Stomach (tissue), 4 donors: ENCODE measurements at regions not wholly inside any gene's neighbourhood (a gene's known extent, or its start where the extent isn't known, plus 50 kb on each side); places are given as distances from the start of the nearest gene placed in this dataset.

ENCODE experiments used
- CTCF ChIP-seq, 7 experiments: fragments of 450-650 bp in 4 of 7; fragments of 200-600 bp in 3 of 7; sonication (generic) in 3 of 7; IDR thresholded peaks; one replicate each; pipeline ENCODE4 v1.5.1; 2016 to 2019; ENCODE audit warnings: antibody characterized with exemption in 7 of 7, control low read depth in 2 of 7, mild to moderate bottlenecking in 1 of 7
- EP300 ChIP-seq: sonication (generic); formaldehyde crosslinking; IDR thresholded peaks from one replicate; pipeline ENCODE4 v1.6.1; 2017; ENCODE audit warnings: antibody characterized with exemption
- POLR2A ChIP-seq, 4 donors: fragments of 450-650 bp; IDR thresholded peaks; one replicate each; pipeline ENCODE4 v1.6.1; 2016; ENCODE audit warnings: antibody characterized with exemption in 4 of 4, control low read depth in 2 of 4, mild to moderate bottlenecking in 1 of 4, moderate library complexity in 1 of 4
- POLR2AphosphoS5 ChIP-seq, 3 donors: sonication (generic); formaldehyde crosslinking; IDR thresholded peaks; one replicate each; pipeline ENCODE4 v1.6.1; 2016; ENCODE audit warnings: antibody characterized with exemption in 3 of 3

- TF ChIP-seq CTCF (IDR thresholded peaks at IDR 0.05) (no peak), POLR2A (IDR thresholded peaks at IDR 0.05) (no peak), EP300 (no peak), POLR2AphosphoS5 (IDR thresholded peaks at IDR 0.05) (no peak)
Observed at GRCh38 chr2:105177536-105178254, 63.8 kb upstream of the GPR45 start.
